ENCODE measurements at regions not wholly inside any gene's neighbourhood (a gene's known extent, or its start where the extent isn't known, plus 50 kb on each side); places are given as distances from the start of the nearest gene placed in this dataset.
A peak's percentile ranks its signal among the peaks of the same experiment; 100 is the strongest.

DNA sequence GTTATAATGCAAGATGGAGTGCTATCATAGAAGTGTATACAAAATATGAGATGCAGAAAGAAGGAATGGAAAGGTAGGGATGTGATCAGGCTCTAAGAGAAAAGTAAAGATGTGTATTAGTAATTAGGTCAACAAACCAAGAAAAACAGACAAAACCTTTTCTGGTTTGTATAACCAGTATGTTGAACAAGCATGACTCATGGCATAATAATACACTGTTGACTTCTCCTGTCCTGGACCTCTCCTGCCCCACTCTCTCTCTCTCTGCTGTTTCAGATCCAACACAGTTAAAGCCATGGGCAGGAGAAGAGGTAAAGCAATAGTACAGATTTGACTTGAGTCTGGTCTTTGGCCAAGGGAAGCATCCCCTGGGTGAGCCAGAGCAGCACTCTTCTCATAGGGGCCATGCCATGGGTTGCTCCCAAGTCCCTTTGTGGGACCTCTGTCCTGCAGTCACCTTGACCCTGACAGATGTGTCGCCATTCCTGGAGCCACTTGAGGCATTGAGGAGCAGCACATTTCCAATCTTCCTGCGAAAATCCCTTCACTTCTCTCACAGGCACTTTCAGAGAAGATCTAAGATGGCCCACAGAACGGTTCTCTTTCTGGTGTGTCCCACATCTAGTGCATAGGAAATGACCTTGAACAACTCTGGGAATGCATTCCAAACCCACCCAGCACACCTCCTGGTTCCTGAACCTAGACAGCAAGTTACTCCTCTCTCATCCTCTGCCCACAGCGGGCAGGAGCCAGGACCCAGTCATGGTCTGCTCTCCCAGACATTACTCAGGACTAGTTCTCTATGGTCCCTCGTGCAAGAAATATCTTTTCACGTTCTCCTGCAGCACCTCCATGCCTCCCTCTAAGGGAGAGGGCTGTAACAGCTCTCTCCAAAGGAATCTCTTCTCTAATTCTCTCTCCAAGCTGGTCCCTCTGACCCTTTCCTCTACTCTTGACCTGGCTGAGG lies 58.2 kb upstream of the PRSS23 start (continued):
- TF ChIP-seq, protein P1, sequence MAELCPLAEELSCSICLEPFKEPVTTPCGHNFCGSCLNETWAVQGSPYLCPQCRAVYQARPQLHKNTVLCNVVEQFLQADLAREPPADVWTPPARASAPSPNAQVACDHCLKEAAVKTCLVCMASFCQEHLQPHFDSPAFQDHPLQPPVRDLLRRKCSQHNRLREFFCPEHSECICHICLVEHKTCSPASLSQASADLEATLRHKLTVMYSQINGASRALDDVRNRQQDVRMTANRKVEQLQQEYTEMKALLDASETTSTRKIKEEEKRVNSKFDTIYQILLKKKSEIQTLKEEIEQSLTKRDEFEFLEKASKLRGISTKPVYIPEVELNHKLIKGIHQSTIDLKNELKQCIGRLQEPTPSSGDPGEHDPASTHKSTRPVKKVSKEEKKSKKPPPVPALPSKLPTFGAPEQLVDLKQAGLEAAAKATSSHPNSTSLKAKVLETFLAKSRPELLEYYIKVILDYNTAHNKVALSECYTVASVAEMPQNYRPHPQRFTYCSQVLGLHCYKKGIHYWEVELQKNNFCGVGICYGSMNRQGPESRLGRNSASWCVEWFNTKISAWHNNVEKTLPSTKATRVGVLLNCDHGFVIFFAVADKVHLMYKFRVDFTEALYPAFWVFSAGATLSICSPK (IDR thresholded peaks at IDR 0.05; ENCODE audit: borderline replicate concordance): no peak
- TF ChIP-seq IFI16 (CRISPR knock-in tag; IDR thresholded peaks at IDR 0.05): no peak
- TF ChIP-seq, protein P2, sequence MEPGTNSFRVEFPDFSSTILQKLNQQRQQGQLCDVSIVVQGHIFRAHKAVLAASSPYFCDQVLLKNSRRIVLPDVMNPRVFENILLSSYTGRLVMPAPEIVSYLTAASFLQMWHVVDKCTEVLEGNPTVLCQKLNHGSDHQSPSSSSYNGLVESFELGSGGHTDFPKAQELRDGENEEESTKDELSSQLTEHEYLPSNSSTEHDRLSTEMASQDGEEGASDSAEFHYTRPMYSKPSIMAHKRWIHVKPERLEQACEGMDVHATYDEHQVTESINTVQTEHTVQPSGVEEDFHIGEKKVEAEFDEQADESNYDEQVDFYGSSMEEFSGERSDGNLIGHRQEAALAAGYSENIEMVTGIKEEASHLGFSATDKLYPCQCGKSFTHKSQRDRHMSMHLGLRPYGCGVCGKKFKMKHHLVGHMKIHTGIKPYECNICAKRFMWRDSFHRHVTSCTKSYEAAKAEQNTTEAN (CRISPR knock-in tag; IDR thresholded peaks at IDR 0.05): no peak
- no peak for TF ChIP-seq MAFF (IDR thresholded peaks at IDR 0.05; ENCODE audit: low read length)
- no peak for TF ChIP-seq U2AF2 (optimal IDR thresholded peaks at IDR 0.05; ENCODE audit: low read depth, low read length)
- no peak for TF ChIP-seq RFX1 (IDR thresholded peaks at IDR 0.05)
- TF ChIP-seq HNRNPK (IDR thresholded peaks at IDR 0.05; ENCODE audit: low read depth, low read length, poor library complexity, severe bottlenecking): no peak
- TF ChIP-seq, protein P3, sequence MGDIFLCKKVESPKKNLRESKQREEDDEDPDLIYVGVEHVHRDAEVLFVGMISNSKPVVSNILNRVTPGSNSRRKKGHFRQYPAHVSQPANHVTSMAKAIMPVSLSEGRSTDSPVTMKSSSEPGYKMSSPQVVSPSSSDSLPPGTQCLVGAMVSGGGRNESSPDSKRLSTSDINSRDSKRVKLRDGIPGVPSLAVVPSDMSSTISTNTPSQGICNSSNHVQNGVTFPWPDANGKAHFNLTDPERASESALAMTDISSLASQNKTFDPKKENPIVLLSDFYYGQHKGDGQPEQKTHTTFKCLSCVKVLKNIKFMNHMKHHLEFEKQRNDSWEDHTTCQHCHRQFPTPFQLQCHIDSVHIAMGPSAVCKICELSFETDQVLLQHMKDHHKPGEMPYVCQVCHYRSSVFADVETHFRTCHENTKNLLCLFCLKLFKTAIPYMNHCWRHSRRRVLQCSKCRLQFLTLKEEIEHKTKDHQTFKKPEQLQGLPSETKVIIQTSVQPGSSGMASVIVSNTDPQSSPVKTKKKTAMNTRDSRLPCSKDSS (IDR thresholded peaks at IDR 0.05; ENCODE audit: low read depth, partially characterized antibody): no peak
- TF ChIP-seq ZNF184 (CRISPR knock-in tag; IDR thresholded peaks at IDR 0.05): no peak
- peak; percentile 19; the same call in 1 of the 2 replicates for TF ChIP-seq MEF2A (IDR thresholded peaks at IDR 0.05; ENCODE audit: control insufficient read depth, low read depth, low read length)
- TF ChIP-seq TAL1 (IDR thresholded peaks at IDR 0.05): no peak
- TF ChIP-seq NR4A1 (CRISPR knock-in tag; IDR thresholded peaks at IDR 0.05): no peak
- peak; percentile 37; the same call in 1 of the 2 replicates for TF ChIP-seq NR4A1 (tag; IDR thresholded peaks at IDR 0.05)
- TF ChIP-seq, protein P4, sequence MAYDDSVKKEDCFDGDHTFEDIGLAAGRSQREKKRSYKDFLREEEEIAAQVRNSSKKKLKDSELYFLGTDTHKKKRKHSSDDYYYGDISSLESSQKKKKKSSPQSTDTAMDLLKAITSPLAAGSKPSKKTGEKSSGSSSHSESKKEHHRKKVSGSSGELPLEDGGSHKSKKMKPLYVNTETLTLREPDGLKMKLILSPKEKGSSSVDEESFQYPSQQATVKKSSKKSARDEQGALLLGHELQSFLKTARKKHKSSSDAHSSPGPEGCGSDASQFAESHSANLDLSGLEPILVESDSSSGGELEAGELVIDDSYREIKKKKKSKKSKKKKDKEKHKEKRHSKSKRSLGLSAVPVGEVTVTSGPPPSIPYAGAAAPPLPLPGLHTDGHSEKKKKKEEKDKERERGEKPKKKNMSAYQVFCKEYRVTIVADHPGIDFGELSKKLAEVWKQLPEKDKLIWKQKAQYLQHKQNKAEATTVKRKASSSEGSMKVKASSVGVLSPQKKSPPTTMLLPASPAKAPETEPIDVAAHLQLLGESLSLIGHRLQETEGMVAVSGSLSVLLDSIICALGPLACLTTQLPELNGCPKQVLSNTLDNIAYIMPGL (CRISPR knock-in tag; IDR thresholded peaks at IDR 0.05): no peak

Data from K562 (cell line).